OCI-LY7 (cell line): ENCODE measurements at regions not wholly inside any gene's neighbourhood (a gene's known extent, or its start where the extent isn't known, plus 50 kb on each side); places are given as distances from the start of the nearest gene placed in this dataset.

Source experiments
- EZH2phosphoT487 ChIP-seq: fragments of 200-600 bp; sonication (generic); IDR thresholded peaks from 2 replicates; pipeline ENCODE4 v1.6.1; 2018; ENCODE audit warnings: low read depth, borderline replicate concordance, mild to moderate bottlenecking, mixed run types, antibody characterized with exemption, low read length, moderate library complexity, mixed read lengths
- TF ChIP-seq, protein P1 (sequence below): fragments of 200-600 bp; sonication (generic); conservative IDR thresholded peaks from 2 replicates; pipeline ENCODE4 v1.5.1; 2014; ENCODE audit warnings: mild to moderate bottlenecking, antibody characterized with exemption, low read length, moderate library complexity, mixed read lengths

DNA sequence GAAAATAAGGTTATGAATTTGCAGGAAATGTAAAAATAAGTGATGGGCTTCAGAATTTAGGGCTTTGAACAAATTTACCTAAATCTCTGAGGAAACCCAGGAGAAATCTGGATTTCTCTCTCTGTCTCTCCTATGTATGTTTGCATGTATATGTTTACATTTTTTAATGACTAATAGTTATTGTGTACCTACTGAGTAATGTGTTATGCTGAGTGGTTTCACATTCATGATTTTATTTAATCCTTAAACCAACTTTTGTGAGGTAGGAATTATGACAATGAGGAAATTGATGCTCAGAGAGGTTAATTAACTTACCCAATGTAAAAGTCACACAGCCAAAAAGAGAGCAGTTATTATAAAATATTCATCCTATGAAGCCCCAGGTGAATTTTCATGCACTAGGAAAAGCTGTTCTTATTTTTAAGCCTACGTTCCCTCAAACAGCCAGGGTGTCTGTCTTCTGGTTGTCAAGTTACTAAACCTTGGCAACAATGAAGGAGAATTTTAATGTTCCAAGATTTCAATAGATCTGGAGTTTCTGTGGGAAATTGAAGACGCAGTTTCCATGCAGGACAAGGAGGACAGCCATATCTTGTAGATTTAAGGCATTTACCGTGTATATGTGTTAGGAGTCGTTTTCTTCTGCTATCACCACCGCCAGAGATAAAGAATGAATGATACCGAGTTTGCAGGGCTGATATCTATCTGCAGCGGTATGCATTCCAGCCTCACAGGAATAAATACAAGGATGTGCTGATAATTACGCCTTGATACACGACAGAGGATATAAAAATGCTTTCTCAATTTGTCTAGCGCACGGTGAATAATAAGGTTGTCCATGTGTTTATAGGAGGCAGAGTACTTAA lies 484.8 kb downstream of the ZSWIM6 start:
- TF ChIP-seq, protein P1, sequence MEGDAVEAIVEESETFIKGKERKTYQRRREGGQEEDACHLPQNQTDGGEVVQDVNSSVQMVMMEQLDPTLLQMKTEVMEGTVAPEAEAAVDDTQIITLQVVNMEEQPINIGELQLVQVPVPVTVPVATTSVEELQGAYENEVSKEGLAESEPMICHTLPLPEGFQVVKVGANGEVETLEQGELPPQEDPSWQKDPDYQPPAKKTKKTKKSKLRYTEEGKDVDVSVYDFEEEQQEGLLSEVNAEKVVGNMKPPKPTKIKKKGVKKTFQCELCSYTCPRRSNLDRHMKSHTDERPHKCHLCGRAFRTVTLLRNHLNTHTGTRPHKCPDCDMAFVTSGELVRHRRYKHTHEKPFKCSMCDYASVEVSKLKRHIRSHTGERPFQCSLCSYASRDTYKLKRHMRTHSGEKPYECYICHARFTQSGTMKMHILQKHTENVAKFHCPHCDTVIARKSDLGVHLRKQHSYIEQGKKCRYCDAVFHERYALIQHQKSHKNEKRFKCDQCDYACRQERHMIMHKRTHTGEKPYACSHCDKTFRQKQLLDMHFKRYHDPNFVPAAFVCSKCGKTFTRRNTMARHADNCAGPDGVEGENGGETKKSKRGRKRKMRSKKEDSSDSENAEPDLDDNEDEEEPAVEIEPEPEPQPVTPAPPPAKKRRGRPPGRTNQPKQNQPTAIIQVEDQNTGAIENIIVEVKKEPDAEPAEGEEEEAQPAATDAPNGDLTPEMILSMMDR, result no peak
- TF ChIP-seq EZH2phosphoT487, result no peak
